K562 (cell line): ENCODE measurements at regions not wholly inside any gene's neighbourhood (a gene's known extent, or its start where the extent isn't known, plus 50 kb on each side); places are given as distances from the start of the nearest gene placed in this dataset.

Experiments used
- ATAC-seq: fragments of 200-7000 bp; cut with Tn5 transposase; 3 replicates; pipeline ENCODE4 v1.9.1; 2020; ENCODE audit warnings: moderate library complexity
- BruUV-seq: library from RNA; stranded (reverse); fragments of 400-500 nt; replicated peaks from 2 replicates; lab custom pipeline; 2021; lab: Mats Ljungman, UMichigan
- CTCF ChIA-PET: fragments of 300-600 bp; formaldehyde crosslinking; extraction: SDS; loops from one replicate; lab custom pipeline; 2021; ENCODE audit warnings: low intra/inter-chr PET ratio; lab: Yijun Ruan, JAX
- POLR2A ChIA-PET: fragments of 300-600, 350-650 bp; sonication (Branson Sonifier 250); formaldehyde crosslinking; extraction: SDS; loops from one replicate; lab custom pipeline; 2021; ENCODE audit warnings: antibody characterized with exemption, inconsistent platforms; lab: Yijun Ruan, JAX
- DNase-seq, 4 experiments: peaks; one replicate each; pipeline versions ENCODE4 v3.0.0 to v3.0.0-alpha.2; 2011 to 2018; ENCODE audit warnings: low spot score in 3 of 4, mixed read lengths in 3 of 4; ENCODE audit errors: extremely low read depth in 1 of 4
- FAIRE-seq: peaks from 2 replicates; lab custom pipeline; 2011; peaks lifted over from hg19 to GRCh38; lab: Jason Lieb, UNC
- H2AFZ ChIP-seq: 2 replicates; pipeline ENCODE4 v1.6.0; 2011; ENCODE audit warnings: low read depth, low read length, control low read depth, inconsistent platforms
- H3K27ac ChIP-seq: fragments of 200-600 bp; 3 replicates; pipeline ENCODE4 v1.8.0; 2011; ENCODE audit warnings: low read depth, mild to moderate bottlenecking, control low read depth, inconsistent platforms, low read length, moderate library complexity, mixed read lengths; ENCODE audit errors: extremely low read depth
- H3K27me3 ChIP-seq, 2 experiments: fragments of 300-600 bp in 1 of 2; 2 replicates in 1 of 2; 3 replicates in 1 of 2; pipeline versions ENCODE4 v1.6.0 to v1.8.0; 2011; ENCODE audit warnings: inconsistent platforms in 2 of 2, low read length in 2 of 2, mild to moderate bottlenecking in 1 of 2, mixed read lengths in 1 of 2, moderate library complexity in 1 of 2; ENCODE audit not compliant: control insufficient read depth in 2 of 2, insufficient read depth in 2 of 2
- H3K36me3 ChIP-seq: fragments of 300-600 bp; 3 replicates; pipeline ENCODE4 v1.8.0; 2011; ENCODE audit warnings: mild to moderate bottlenecking, low read length, inconsistent platforms; ENCODE audit not compliant: control insufficient read depth, insufficient read depth
- H3K4me1 ChIP-seq, 2 experiments: fragments of 200-600 bp in 1 of 2; replicated peaks in 1 of 2; 2 replicates in 1 of 2; 3 replicates in 1 of 2; pipeline versions ENCODE4 v1.5.1 to v1.8.0; 2011; ENCODE audit warnings: inconsistent platforms in 2 of 2, low read length in 2 of 2, mild to moderate bottlenecking in 1 of 2, mixed read lengths in 1 of 2, moderate library complexity in 1 of 2; ENCODE audit not compliant: control insufficient read depth in 2 of 2, insufficient read depth in 2 of 2
- H3K4me2 ChIP-seq: 2 replicates; pipeline ENCODE4 v1.6.1; 2011; ENCODE audit warnings: low read length, control low read depth, inconsistent platforms, mixed read lengths; ENCODE audit not compliant: insufficient read depth
- H3K4me3 ChIP-seq: fragments of 200-600 bp; sonication (generic), shearing (Covaris generic); 2 replicates; pipeline ENCODE4 v1.5.1; 2016; ENCODE audit warnings: control low read depth, inconsistent platforms
- H3K79me2 ChIP-seq: fragments of 200-600 bp; 3 replicates; pipeline ENCODE4 v1.8.0; 2011; ENCODE audit warnings: low read length, inconsistent platforms; ENCODE audit not compliant: control insufficient read depth, insufficient read depth
- H3K9ac ChIP-seq, 2 experiments: 2 replicates each; pipeline versions ENCODE4 v1.6.0 to v1.6.1; 2011; ENCODE audit warnings: low read depth in 2 of 2, low read length in 2 of 2, control low read depth in 1 of 2, inconsistent platforms in 1 of 2, mild to moderate bottlenecking in 1 of 2, mixed read lengths in 1 of 2; ENCODE audit not compliant: insufficient read depth in 1 of 2
- H3K9me1 ChIP-seq: one replicate; pipeline ENCODE4 v1.6.0; 2011; ENCODE audit warnings: inconsistent platforms, mild to moderate bottlenecking, low read length, moderate library complexity; ENCODE audit not compliant: control insufficient read depth, insufficient read depth
- H3K9me3 ChIP-seq: replicated peaks from 2 replicates; pipeline ENCODE4 v1.5.1; 2011; ENCODE audit warnings: low read depth, low read length, inconsistent platforms; ENCODE audit not compliant: control insufficient read depth, insufficient read depth
- H4K20me1 ChIP-seq: replicated peaks from 2 replicates; pipeline ENCODE4 v1.6.1; 2011; ENCODE audit warnings: low read length, inconsistent platforms, mixed read lengths; ENCODE audit not compliant: control insufficient read depth, insufficient read depth
- ARID1B ChIP-seq: fragments of 450-650 bp; IDR thresholded peaks from 2 replicates; pipeline ENCODE4 v1.6.1; 2016; ENCODE audit warnings: antibody characterized with exemption, mild to moderate bottlenecking, inconsistent platforms
- CCNT2 ChIP-seq: IDR thresholded peaks from 2 replicates; pipeline ENCODE4 v1.6.1; 2011; ENCODE audit warnings: borderline replicate concordance, low read depth, mild to moderate bottlenecking, moderate library complexity, mixed read lengths, low read length; ENCODE audit not compliant: insufficient read length; ENCODE audit errors: extremely low read depth
- MBD2 ChIP-seq: sonication (generic); IDR thresholded peaks from 2 replicates; pipeline ENCODE4 v1.6.1; 2016; ENCODE audit warnings: low read depth, borderline replicate concordance
- MLX ChIP-seq, 2 experiments: fragments of 450-650 bp in 1 of 2; sonication (generic) in 1 of 2; formaldehyde crosslinking; conservative IDR thresholded peaks; 2 replicates each; pipeline versions ENCODE4 v1.4.0 to v1.8.1; 2020 to 2022; ENCODE audit warnings: mild to moderate bottlenecking in 1 of 2, missing genetic modification reagents in 1 of 2
- NELFE ChIP-seq: IDR thresholded peaks from 2 replicates; pipeline ENCODE4 v1.6.1; 2011; ENCODE audit warnings: mild to moderate bottlenecking; ENCODE audit not compliant: insufficient read depth, insufficient read length
- TBL1XR1 ChIP-seq, 2 experiments: IDR thresholded peaks; 2 replicates each; pipeline ENCODE4 v1.6.1; 2012; ENCODE audit warnings: improper control_type of control experiment in 2 of 2, low read length in 2 of 2, mild to moderate bottlenecking in 1 of 2
- TCF7L2 ChIP-seq: fragments of 150-350 bp; IDR thresholded peaks from 2 replicates; pipeline ENCODE4 v1.6.1; 2016; ENCODE audit warnings: low read depth, mild to moderate bottlenecking, low read length, moderate library complexity
- THRAP3 ChIP-seq: fragments of 450-650 bp; IDR thresholded peaks from 2 replicates; pipeline ENCODE4 v1.6.1; 2016; ENCODE audit warnings: mild to moderate bottlenecking, inconsistent platforms, borderline replicate concordance
- ZKSCAN8 ChIP-seq: fragments of 200-800 bp; sonication (Bioruptor generic); IDR thresholded peaks from 2 replicates; pipeline ENCODE4 v1.6.1; 2016; ENCODE audit warnings: missing genetic modification characterization, missing compliant biosample characterization
- ZNF282 ChIP-seq: sonication (generic); formaldehyde crosslinking; IDR thresholded peaks from 2 replicates; pipeline ENCODE4 v1.8.1; 2023; ENCODE audit warnings: missing genetic modification reagents
- ZNF3 ChIP-seq: fragments of 250-450 bp; sonication (Bioruptor Pico); IDR thresholded peaks from 2 replicates; pipeline ENCODE4 v1.5.0; 2021; ENCODE audit warnings: mild to moderate bottlenecking, moderate library complexity
- ZNF707 ChIP-seq: fragments of 250-450 bp; sonication (Bioruptor Pico); conservative IDR thresholded peaks from 2 replicates; pipeline ENCODE4 v1.8.0; 2022; ENCODE audit warnings: inconsistent platforms, mild to moderate bottlenecking, moderate library complexity
- WGBS: fragments of 100-300 bp; shearing (Covaris generic); methylation state at CpG from one replicate; pipeline ENCODE4 v1.1.6; 2016; ENCODE audit warnings: low coverage, mixed read lengths; ENCODE audit not compliant: insufficient coverage; ENCODE audit errors: missing lambda C conversion rate; 5-methylcytosine and 5-hydroxymethylcytosine counted together
- in situ Hi-C: fragments of 300-500 bp; cut with MboI; formaldehyde crosslinking; loops from 4 replicates; pipeline ENCODE4 v1.15.0; 2018; ENCODE audit warnings: inconsistent platforms, mixed read lengths
- intact Hi-C: fragments of 100-400 bp; cut with micrococcal nuclease; formaldehyde crosslinking; loops from 2 replicates; pipeline ENCODE4 v1.14.2; 2022
- TF ChIP-seq, protein P1 (sequence below): sonication (generic); formaldehyde crosslinking; IDR thresholded peaks from 2 replicates; pipeline ENCODE4 v1.8.0; 2022; ENCODE audit warnings: mild to moderate bottlenecking, missing genetic modification reagents

DNA sequence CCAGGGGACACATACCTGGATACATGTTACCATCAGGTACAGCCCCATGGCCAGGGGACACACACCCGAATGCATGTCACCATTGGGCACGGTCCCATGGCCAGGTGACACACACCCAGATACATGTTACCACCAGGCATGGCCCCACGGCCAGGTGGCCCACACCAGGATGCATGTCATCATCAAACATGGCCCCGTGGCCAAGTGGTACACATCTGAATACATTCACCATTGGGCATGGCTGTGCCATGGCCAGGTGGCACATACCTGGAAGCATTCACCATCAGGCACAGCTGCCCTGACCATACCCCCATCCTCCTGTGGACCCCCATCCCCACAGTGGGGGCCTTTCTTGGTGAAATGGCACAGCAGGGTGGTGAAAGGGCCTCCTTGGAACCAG lies 97.6 kb downstream of the RBFOX3 start:
- no peaks in the 10 kb centered on the region for H3K9me1 ChIP-seq
- no peak for DNase-seq
- in situ Hi-C loops, result no loop called here
- CTCF ChIA-PET, result no interaction called here
- no peak overlapping the region for H3K4me3 ChIP-seq
- H3K9me3 ChIP-seq, result no peaks in the 10 kb centered on the region
- no peak overlapping the region for H3K9ac ChIP-seq
- TF ChIP-seq TCF7L2 (no peak), ZNF707 (CRISPR knock-in tag) (no peak), TBL1XR1 (IDR thresholded peaks at IDR 0.05; ENCODE audit: low read length in 2 of 2) (no peak), MLX (CRISPR knock-in tag; conservative IDR thresholded peaks at IDR 0.05) (no peak), NELFE (no peak), ARID1B (no peak), CCNT2 (no peak), ZNF282 (CRISPR knock-in tag) (no peak), MBD2 (no peak), ZKSCAN8 (CRISPR knock-in tag) (no peak), ZNF3 (CRISPR knock-in tag) (no peak), THRAP3 (no peak)
- TF ChIP-seq, protein P1, sequence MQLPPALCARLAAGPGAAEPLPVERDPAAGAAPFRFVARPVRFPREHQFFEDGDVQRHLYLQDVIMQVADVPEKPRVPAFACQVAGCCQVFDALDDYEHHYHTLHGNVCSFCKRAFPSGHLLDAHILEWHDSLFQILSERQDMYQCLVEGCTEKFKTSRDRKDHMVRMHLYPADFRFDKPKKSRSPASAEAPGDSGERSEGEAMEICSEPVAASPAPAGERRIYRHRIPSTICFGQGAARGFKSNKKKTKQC (CRISPR knock-in tag), result no peak
- TF ChIP-seq, all 486 proteins: peak for 0
- H3K4me2 ChIP-seq, result no peak overlapping the region
- peaks cover 16 to 84% of the 10 kb centered on the region in 2 experiments; a peak in 4 of 5 replicates for H3K27me3 ChIP-seq
- FAIRE-seq, result no peak
- intact Hi-C loops, result no loop called here
- 3% methylated on average over 4 of the region's 4 CpGs for WGBS
- POLR2A ChIA-PET, result interaction anchor here (0.6 kb wide), 1 partner anchor 58 kb away, joined by 3 read pairs; no protein-coding TSS in a partner anchor
- no peak overlapping the region for H3K27ac ChIP-seq
- no peak for ATAC-seq
- no peaks in the 10 kb centered on the region; a peak in 2 of 5 replicates for H3K4me1 ChIP-seq
- no peak overlapping the region for H2AFZ ChIP-seq
- H4K20me1 ChIP-seq, result 0 out of 2 replicates have a peak, but pooled peaks cover 8% of the 10 kb centered on the region
- no peaks in the 10 kb centered on the region for H3K36me3 ChIP-seq
- no TSS peak for BruUV-seq
- H3K79me2 ChIP-seq, result no peaks in the 10 kb centered on the region
